ENCODE measurements at regions not wholly inside any gene's neighbourhood (a gene's known extent, or its start where the extent isn't known, plus 50 kb on each side); places are given as distances from the start of the nearest gene placed in this dataset.

DNA sequence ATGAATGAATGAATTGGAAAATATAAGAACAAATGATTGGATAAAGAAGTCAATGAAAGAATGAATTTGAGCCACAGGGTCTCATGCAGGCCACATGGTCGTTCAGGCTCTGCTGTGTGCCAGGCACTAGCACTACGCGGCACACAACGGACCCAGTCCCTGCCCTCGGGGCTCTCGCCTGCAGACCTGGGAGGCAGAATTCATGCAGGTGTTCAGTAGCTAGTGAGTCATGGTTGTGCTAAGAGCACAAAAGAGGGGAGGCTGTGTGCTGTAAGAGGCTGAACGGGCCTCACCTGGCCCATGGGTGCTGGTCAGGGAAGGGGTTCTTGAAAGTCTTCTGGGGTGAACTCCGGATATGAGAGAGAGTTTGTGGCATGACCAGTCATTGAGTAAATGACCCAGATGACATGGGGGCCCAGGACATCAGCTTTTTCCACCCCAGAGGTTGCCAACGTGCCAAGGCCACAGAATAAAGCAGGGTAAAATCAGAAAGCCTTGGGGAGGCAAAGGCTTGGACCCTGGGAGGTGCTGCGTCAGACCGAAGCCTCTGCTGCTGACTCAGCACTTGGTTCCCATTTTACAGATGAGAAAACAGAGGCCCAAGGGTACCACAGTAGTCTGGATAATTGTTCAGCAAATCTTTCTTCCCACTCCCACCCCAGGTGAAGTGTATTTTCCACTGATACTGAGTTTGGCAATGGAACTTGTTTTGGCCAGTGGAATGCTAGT is 264.3 kb upstream of the MVB12B start:
- intact Hi-C loops (cut with DNase I), result no loop called here
- H3K27ac ChIP-seq, result no peak overlapping the region
- peaks cover 0 to 36% (median 4%) of the 10 kb centered on the region in 9 donors for H3K27me3 ChIP-seq
- peaks cover 0 to 3% (median 0%) of the 10 kb centered on the region in 12 donors for H3K9me3 ChIP-seq
- no peak overlapping the region for H3K4me3 ChIP-seq
- TF ChIP-seq POLR2A (IDR thresholded peaks at IDR 0.05) (no peak), CTCF (IDR thresholded peaks at IDR 0.05) (no peak)
- no peaks in the 10 kb centered on the region for H3K36me3 ChIP-seq
- DNase-seq (no peak), ATAC-seq (no peak)
- H3K4me1 ChIP-seq, result no peaks in the 10 kb centered on the region
- WGBS, 4 donors, result 89 to 95% (median 91%) methylated on average over 11 of the region's 11 CpGs

DNA sequence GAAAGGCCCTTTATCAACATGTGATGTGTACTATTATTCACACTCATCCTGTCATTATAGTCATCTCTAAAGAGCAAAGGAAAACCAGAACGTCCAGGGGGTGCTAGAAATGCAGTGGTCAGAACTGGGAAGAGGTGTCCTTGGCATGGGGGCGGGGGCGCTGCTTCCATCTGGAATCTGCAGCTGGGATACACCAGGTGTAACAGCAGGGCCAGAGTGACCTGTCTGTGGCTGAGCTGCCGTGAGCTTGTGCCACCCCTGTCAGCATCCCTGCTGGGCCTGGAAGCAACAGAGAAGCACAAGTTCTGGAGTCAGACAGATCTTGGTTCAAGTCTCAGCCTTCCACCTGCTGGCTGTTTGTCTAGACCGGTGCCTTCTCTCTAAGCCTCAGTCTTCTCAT is 263.3 kb upstream of the MVB12B start:
- H3K36me3 ChIP-seq, result no peaks in the 10 kb centered on the region
- no peaks in the 10 kb centered on the region for H3K4me1 ChIP-seq
- peaks cover 0 to 3% (median 0%) of the 10 kb centered on the region in 12 donors for H3K9me3 ChIP-seq
- intact Hi-C loops (cut with DNase I), result no loop called here
- DNase-seq (no peak), ATAC-seq (no peak)
- peaks cover 0 to 41% (median 4%) of the 10 kb centered on the region in 9 donors for H3K27me3 ChIP-seq
- H3K4me3 ChIP-seq, result no peak overlapping the region
- no peak for TF ChIP-seq POLR2A (IDR thresholded peaks at IDR 0.05)
- no peak for TF ChIP-seq CTCF (IDR thresholded peaks at IDR 0.05)
- WGBS, 4 donors, result 81 to 91% (median 85%) methylated on average over 4 to 5 of the region's 5 CpGs
- no peak overlapping the region for H3K27ac ChIP-seq

GRCh38 chr9:126066131-126066530 is 260.5 kb upstream of the MVB12B start:
- peaks cover 0 to 35% (median 0%) of the 10 kb centered on the region in 9 donors for H3K27me3 ChIP-seq

More at GRCh38 chr9:126066131-126066530, 260.5 kb upstream of the MVB12B start:
- Histone ChIP-seq H3K4me3 (no peak overlapping the region), H3K9me3 (peaks cover 0 to 3% (median 0%) of the 10 kb centered on the region in 12 donors), H3K4me1 (no peaks in the 10 kb centered on the region), H3K27ac (no peak overlapping the region), H3K36me3 (no peaks in the 10 kb centered on the region)
- intact Hi-C loops (cut with DNase I), result no loop called here
- ATAC-seq (no peak), DNase-seq (no peak)
- TF ChIP-seq POLR2A (IDR thresholded peaks at IDR 0.05), result no peak
- TF ChIP-seq CTCF (IDR thresholded peaks at IDR 0.05), result no peak
- 56 to 66% (median 57%) methylated on average over 5 to 6 of the region's 6 CpGs for WGBS, 4 donors
